Activated CD4-positive, alpha-beta memory T cell treated with anti-CD3 and anti-CD28 coated beads for 36 hours (primary cell): ENCODE measurements at regions not wholly inside any gene's neighbourhood (a gene's known extent, or its start where the extent isn't known, plus 50 kb on each side); places are given as distances from the start of the nearest gene placed in this dataset.
"Not testable (repeated sequence)": the region's sequence is repeated elsewhere in the genome, so short reads cannot be mapped to it uniquely, and the experiment has no call there.

ENCODE experiments used
- CTCF ChIA-PET: fragments of 350-600 bp; sonication (Branson Sonifier 250); formaldehyde crosslinking; loops from one replicate; lab custom pipeline; 2021; ENCODE audit warnings: antibody characterized with exemption, inconsistent platforms; lab: Charles Lee
- POLR2A ChIA-PET: fragments of 350-600 bp; sonication (Branson Sonifier 250); formaldehyde crosslinking; loops from one replicate; lab custom pipeline; 2021; ENCODE audit warnings: antibody characterized with exemption; lab: Charles Lee
- DNase-seq: peaks from one replicate; pipeline ENCODE4 v3.0.0-alpha.2; 2020
- H3K27ac Mint-ChIP-seq: one replicate; pipeline ENCODE4 v1.8.0; 2021; ENCODE audit warnings: mixed read lengths
- H3K27me3 Mint-ChIP-seq: one replicate; pipeline ENCODE4 v1.8.0; 2021; ENCODE audit warnings: mixed read lengths
- H3K36me3 Mint-ChIP-seq: one replicate; pipeline ENCODE4 v1.8.0; 2021; ENCODE audit warnings: mixed read lengths
- H3K4me1 Mint-ChIP-seq: one replicate; pipeline ENCODE4 v1.8.0; 2021; ENCODE audit warnings: low read depth, mixed read lengths
- H3K4me3 Mint-ChIP-seq: one replicate; pipeline ENCODE4 v1.8.0; 2021; ENCODE audit warnings: mild to moderate bottlenecking, mixed read lengths
- H3K9me3 Mint-ChIP-seq: one replicate; pipeline ENCODE4 v1.8.0; 2021; ENCODE audit warnings: mixed read lengths
- intact Hi-C: fragments of 100-400 bp; cut with micrococcal nuclease; formaldehyde crosslinking; loops from one replicate; pipeline ENCODE4 v1.15.1; 2023

DNA sequence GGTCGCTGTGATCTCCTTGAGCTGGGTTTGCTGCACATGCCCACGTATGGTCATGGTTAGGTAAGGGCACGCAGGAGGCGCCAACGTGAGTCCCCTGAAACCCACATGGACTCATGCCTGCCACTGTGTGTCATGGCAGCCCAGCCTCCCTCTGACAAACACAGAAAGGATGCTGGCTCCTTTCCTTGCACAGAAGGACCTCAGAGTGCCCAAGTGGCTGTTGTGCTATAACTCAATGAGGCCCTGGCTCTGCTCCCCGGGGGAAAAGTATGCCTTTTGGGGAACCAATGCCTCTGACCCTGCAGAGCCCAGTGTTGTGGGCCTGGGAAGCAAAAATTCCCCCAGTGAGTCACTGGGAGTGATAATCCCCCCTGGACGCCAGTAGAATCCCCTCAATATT, 233.9 kb downstream of the VAPA start:
- H3K4me1 Mint-ChIP-seq = no peaks in the 10 kb centered on the region
- H3K27ac Mint-ChIP-seq = no peak overlapping the region
- no peaks in the 10 kb centered on the region for H3K36me3 Mint-ChIP-seq
- CTCF ChIA-PET = no interaction called here
- no peak for DNase-seq
- H3K4me3 Mint-ChIP-seq = no peak overlapping the region
- H3K27me3 Mint-ChIP-seq = no peaks in the 10 kb centered on the region
- intact Hi-C loops = no loop called here
- POLR2A ChIA-PET = no interaction called here
- H3K9me3 Mint-ChIP-seq = peaks cover 11% of the 10 kb centered on the region

DNA sequence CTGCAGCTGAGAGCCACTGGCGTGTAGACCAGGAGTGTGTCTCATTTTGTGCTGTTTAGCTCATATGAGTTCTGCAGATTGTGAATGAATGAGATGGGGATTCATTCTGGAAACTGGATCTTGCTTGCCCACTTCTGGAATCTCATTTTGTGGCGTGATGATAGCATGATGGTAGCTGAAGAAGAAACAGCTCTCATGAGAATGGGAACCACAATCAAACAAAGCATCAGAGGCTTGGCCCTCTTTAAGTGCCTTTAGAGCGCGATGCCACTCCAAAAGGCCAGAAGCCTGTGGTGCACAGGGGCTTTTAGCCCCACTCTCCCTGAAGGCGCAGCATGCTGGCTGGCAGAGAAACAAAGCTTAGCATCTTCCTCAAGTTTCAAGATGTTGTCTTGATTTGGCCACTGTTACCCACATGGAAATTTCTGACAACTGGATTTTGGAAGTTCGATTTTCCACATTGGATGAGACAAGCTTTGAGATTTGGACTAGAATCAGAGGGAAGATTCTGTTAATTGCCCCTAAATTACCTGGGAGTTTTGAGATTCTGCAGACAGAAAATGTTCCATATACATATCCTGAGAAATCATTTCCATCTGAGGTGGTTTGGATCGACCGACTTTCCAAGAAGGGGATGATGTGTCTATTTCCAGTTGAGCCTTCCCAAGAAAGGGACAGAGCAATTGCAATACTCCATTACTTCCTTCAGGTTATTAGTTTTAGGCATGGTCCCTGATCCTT, 234.5 kb downstream of the VAPA start:
- ChIA-PET CTCF (no interaction called here), POLR2A (no interaction called here)
- no peak overlapping the region for H3K4me3 Mint-ChIP-seq
- no peaks in the 10 kb centered on the region for H3K27me3 Mint-ChIP-seq
- no peak overlapping the region for H3K27ac Mint-ChIP-seq
- H3K36me3 Mint-ChIP-seq = no peaks in the 10 kb centered on the region
- intact Hi-C loops = no loop called here
- DNase-seq = no peak
- H3K9me3 Mint-ChIP-seq = peaks cover 11% of the 10 kb centered on the region
- H3K4me1 Mint-ChIP-seq = no peaks in the 10 kb centered on the region

DNA sequence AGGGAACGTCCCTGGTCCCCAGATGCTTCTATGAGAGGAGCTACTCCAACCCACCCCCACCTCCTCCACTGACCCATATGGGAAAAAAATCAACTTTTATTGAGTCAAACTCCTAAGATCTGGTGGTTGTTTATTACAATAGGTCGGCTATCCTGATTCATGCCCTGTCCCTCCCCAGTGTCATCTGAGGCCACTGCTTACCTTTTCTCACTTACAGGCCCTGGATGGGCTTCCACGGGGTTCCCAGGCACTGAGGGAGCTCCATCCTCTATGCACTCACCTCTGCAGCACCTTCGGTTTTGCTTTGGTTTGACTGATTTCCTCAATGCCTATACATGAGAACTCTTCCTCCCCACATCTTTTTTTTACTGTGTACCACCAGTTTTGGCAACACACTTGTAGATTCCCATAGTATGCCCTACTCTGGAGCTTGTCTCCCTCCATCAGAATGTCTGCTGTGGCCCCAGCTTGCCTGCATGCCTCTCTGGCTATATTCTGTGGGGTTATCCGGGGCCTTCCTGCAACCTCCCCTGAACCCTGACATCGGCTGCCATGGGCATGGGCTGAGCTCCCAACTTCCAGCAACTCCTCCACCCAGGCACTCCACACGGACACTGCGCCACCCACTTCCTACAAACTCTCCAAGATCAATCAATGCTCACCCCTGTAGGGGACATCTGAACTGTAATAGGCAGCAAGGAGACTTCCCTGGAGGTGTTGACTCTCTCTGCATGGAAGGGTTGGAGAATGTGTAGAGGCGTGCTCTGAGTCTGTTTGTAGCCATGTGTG, 236.1 kb downstream of the VAPA start:
- intact Hi-C loops = no loop called here
- no peak overlapping the region for H3K4me3 Mint-ChIP-seq
- H3K9me3 Mint-ChIP-seq = peaks cover 11% of the 10 kb centered on the region
- no peak for DNase-seq
- no peaks in the 10 kb centered on the region for H3K36me3 Mint-ChIP-seq
- ChIA-PET POLR2A (no interaction called here), CTCF (interaction anchor here (0.5 kb wide), 1 partner anchor 639 kb away, joined by 3 read pairs; no protein-coding TSS in a partner anchor)
- no peaks in the 10 kb centered on the region for H3K27me3 Mint-ChIP-seq
- no peak overlapping the region for H3K27ac Mint-ChIP-seq
- H3K4me1 Mint-ChIP-seq = no peaks in the 10 kb centered on the region

DNA sequence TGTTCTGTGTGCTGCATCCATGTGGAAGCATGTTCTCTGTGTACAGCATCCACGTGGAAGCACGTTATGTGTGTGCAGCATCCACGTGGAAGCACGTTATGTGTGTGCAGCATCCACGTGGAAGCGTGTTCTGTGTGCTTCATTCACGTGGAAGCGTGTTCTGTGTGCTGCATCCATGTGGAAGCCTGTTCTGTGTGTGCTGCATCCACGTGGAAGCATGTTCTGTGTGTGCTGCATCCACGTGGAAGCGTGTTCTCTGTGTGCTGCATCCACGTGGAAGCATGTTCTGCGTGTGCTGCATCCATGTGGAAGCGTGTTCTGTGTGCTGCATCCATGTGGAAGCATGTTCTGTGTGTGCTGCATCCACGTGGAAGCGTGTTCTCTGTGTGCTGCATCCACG, 236.8 kb downstream of the VAPA start:
- H3K36me3 Mint-ChIP-seq, H3K4me3 Mint-ChIP-seq, H3K27ac Mint-ChIP-seq, DNase-seq, H3K27me3 Mint-ChIP-seq, CTCF ChIA-PET, POLR2A ChIA-PET, intact Hi-C loops, H3K4me1 Mint-ChIP-seq: not testable (repeated sequence)
- H3K9me3 Mint-ChIP-seq = peaks cover 11% of the 10 kb centered on the region

DNA sequence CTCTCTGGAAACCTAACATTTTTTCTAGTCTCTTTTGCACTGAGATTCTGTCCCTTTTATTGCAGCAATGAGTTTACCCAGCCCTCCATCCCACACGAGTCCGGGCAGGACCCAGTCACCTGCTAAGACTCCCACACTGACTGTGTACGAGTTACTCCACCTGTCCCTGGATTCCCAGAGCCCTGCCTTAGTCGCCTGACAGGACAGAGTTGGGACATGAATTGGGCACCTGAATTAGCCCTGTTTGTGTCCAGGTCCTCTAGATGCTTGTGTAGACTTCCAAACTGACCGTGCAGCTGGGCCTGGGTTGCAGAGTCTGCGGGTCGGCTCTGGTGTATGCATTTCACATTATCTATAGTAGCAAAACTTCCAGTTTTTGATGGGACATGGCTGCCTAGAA, 238.7 kb downstream of the VAPA start:
- ChIA-PET CTCF (no interaction called here), POLR2A (no interaction called here)
- Mint-ChIP-seq H3K4me3 (no peak overlapping the region), H3K27me3 (no peaks in the 10 kb centered on the region), H3K9me3 (peaks cover 11% of the 10 kb centered on the region), H3K27ac (no peak overlapping the region), H3K36me3 (no peaks in the 10 kb centered on the region), H3K4me1 (no peaks in the 10 kb centered on the region)
- no peak for DNase-seq
- intact Hi-C loops = no loop called here

DNA sequence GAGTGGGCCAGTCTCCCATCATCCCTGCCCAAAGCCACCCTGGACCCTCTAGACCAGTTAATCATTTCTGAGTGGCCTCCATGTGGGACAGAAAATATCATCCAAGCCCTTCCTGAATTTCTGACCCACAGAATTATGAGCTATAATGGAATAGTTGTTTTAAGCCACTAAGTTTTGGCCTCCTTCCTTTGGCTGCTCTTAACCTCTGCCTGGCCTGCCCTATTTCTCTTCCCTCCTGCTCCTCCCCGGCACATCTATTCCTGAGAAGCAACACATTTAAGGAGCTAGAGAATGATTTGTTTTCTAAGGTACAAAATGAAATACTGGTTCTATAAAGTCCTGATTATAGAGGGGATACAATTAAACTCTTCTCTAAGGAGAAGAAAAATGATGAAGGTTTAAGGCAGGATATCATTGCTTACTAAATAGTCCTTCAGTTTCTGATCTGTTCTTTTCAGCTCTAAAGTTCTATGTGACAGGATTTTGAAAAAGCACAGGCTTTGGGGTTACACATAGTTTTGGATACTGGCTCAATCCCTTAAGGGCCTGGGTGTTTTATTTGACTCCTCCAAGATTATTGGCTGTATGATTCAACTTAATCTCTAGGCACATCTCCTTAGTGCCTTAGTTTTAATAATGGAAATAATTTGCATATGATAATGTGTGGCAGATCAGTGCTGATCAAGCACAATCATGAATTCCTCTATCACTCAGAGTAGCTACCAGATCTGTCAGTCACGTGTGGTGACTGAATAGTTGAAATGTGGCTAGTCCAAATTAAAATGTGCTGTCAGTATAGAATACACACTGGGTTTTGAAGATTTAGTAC, 240.3 kb downstream of the VAPA start:
- no peak overlapping the region for H3K27ac Mint-ChIP-seq
- intact Hi-C loops = no loop called here
- no peak for DNase-seq
- CTCF ChIA-PET = no interaction called here
- H3K27me3 Mint-ChIP-seq = no peaks in the 10 kb centered on the region
- no peak overlapping the region for H3K4me3 Mint-ChIP-seq
- no peaks in the 10 kb centered on the region for H3K36me3 Mint-ChIP-seq
- H3K4me1 Mint-ChIP-seq = no peaks in the 10 kb centered on the region
- H3K9me3 Mint-ChIP-seq = peaks cover 11% of the 10 kb centered on the region
- POLR2A ChIA-PET = no interaction called here

DNA sequence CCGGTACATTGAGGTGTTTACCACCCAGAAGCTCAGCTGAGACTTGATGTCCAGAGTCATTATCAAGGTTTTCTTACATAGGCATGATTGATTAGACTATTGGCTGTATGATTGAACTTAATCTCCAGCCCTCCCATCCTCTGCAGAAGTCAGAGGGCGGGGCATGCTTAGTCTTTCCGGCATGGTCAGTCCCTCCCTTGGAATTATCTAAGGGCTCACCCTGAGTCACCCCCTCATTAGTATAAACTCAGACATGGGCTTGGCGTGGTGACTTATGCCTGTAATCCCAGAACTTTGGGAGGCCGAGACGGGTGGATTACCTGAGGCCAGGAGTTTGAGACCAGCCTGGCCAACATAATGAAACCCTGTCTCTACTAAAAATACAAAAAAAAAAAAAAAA, 243.9 kb downstream of the VAPA start:
- intact Hi-C loops = no loop called here
- POLR2A ChIA-PET = no interaction called here
- H3K4me1 Mint-ChIP-seq = no peaks in the 10 kb centered on the region
- H3K4me3 Mint-ChIP-seq = no peak overlapping the region
- no peaks in the 10 kb centered on the region for H3K36me3 Mint-ChIP-seq
- no peak for DNase-seq
- no peak overlapping the region for H3K27ac Mint-ChIP-seq
- H3K27me3 Mint-ChIP-seq = no peaks in the 10 kb centered on the region
- no peaks in the 10 kb centered on the region for H3K9me3 Mint-ChIP-seq
- CTCF ChIA-PET = no interaction called here

DNA sequence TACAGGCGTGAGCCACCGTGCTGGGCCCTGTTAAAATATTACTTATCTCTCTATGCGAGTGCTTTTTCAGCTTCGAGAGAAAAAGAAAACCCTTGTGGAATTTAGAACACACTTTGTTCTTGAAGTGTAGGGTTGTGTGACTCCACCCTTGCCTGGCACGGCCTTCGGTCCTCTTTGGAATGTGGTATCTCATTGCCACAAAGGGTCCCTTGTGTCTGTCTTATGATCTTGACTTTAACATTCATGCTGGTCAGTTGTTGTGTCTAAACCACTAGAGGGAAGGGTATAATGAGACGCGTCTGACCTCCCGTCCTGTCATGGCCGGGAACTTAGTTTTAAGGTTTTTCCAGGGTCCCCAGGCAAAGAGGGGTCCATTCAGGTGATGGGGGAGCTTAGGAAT, 246.4 kb downstream of the VAPA start:
- DNase-seq = no peak
- Mint-ChIP-seq H3K4me3 (no peak overlapping the region), H3K36me3 (no peaks in the 10 kb centered on the region), H3K27ac (no peak overlapping the region), H3K4me1 (no peaks in the 10 kb centered on the region), H3K9me3 (no peaks in the 10 kb centered on the region), H3K27me3 (no peaks in the 10 kb centered on the region)
- intact Hi-C loops = no loop called here
- ChIA-PET POLR2A (no interaction called here), CTCF (no interaction called here)

DNA sequence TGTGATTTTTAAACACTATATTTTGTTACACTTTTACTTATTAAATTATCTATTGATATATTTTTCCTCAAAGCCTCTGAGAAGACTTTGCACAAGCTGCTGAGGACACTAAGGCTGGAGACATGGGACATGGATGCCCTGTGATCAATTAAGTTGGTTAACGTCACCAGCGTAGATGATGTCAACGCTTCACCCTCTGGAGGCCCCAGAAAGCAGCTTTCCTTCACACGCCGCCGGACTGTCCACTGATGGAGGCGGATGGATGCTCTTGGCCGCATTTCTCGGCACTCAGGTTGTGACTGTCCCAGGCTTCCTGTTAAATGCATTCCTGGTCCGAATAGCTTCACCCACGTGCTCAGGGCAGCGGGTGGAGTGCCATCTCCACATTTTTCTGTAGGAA, 247.5 kb downstream of the VAPA start:
- Mint-ChIP-seq H3K9me3 (no peaks in the 10 kb centered on the region), H3K4me3 (no peak overlapping the region), H3K27ac (no peak overlapping the region), H3K36me3 (no peaks in the 10 kb centered on the region), H3K4me1 (no peaks in the 10 kb centered on the region), H3K27me3 (no peaks in the 10 kb centered on the region)
- intact Hi-C loops = no loop called here
- POLR2A ChIA-PET = no interaction called here
- DNase-seq = no peak
- CTCF ChIA-PET = no interaction called here

DNA sequence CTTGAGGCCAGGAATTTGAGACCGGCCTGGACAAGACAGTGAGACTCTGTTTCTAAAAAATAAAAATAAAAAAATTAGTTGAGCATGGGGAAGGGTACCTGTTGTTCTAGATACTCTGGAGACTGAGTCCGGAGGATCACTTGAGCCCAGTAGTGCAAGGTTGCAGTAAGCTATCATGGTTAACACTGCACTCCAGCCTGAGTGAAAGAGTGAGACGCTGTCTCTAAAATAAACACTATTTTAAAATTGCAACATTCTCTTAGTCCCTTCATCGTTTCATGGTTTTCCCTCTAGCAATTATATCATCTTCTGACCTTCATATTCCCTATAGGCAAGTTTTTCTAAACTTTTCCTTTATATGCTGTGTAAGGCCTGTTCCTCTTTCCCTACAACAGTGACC, 248.5 kb downstream of the VAPA start:
- ChIA-PET POLR2A (no interaction called here), CTCF (no interaction called here)
- no peak for DNase-seq
- no peaks in the 10 kb centered on the region for H3K9me3 Mint-ChIP-seq
- intact Hi-C loops = no loop called here
- H3K4me1 Mint-ChIP-seq = no peaks in the 10 kb centered on the region
- H3K27me3 Mint-ChIP-seq = no peaks in the 10 kb centered on the region
- H3K4me3 Mint-ChIP-seq = no peak overlapping the region
- no peaks in the 10 kb centered on the region for H3K36me3 Mint-ChIP-seq
- H3K27ac Mint-ChIP-seq = no peak overlapping the region

DNA sequence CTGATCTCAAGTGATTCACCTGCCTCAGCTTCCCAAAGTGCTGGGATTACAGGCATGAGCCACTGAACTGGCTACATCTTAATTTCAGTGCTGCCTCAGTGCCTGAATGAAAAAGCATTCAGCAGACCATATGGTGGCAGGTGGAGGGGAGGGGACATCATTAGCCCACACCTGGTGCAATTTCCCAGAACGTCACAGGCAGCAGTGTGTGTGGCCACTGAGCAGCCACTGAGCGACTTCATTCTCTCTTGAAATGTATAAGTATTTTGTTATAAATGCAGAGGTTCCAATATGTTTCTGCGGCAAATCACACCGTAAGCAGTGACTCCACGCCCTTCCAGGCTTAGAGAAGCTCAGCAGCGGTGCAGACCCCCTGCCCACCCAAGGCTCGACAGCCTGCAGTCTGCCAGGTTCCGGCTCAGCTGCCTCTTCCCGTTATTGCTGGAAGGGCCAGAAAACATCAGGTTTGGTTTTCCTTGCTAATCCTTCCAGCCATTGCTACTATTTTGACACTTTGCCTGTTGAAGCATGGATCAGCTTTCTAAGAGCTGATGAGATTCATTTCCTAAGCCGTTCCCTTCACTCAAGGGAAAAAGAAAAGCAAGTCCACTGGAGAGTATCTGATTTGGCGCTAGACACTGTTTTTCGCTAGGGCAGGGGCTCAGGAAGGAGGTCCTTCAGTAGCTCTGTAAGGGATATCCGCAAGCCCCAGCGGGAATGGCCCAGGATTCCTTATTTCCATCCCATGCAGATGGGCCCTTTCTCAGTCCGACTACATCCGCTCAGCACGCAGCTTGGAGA, 250.7 kb downstream of the VAPA start:
- no peaks in the 10 kb centered on the region for H3K9me3 Mint-ChIP-seq
- H3K36me3 Mint-ChIP-seq = no peaks in the 10 kb centered on the region
- no peak overlapping the region for H3K4me3 Mint-ChIP-seq
- ChIA-PET CTCF (no interaction called here), POLR2A (no interaction called here)
- no peak for DNase-seq
- no peak overlapping the region for H3K27ac Mint-ChIP-seq
- no peaks in the 10 kb centered on the region for H3K27me3 Mint-ChIP-seq
- intact Hi-C loops = no loop called here
- H3K4me1 Mint-ChIP-seq = no peaks in the 10 kb centered on the region
